Superior temporal gyrus (tissue), 1 donor: ENCODE measurements at regions not wholly inside any gene's neighbourhood (a gene's known extent, or its start where the extent isn't known, plus 50 kb on each side); places are given as distances from the start of the nearest gene placed in this dataset.

Source experiments
- DNase-seq: peaks from one replicate; pipeline ENCODE4 v3.0.0-alpha.2; 2016; ENCODE audit errors: extremely low spot score

DNA sequence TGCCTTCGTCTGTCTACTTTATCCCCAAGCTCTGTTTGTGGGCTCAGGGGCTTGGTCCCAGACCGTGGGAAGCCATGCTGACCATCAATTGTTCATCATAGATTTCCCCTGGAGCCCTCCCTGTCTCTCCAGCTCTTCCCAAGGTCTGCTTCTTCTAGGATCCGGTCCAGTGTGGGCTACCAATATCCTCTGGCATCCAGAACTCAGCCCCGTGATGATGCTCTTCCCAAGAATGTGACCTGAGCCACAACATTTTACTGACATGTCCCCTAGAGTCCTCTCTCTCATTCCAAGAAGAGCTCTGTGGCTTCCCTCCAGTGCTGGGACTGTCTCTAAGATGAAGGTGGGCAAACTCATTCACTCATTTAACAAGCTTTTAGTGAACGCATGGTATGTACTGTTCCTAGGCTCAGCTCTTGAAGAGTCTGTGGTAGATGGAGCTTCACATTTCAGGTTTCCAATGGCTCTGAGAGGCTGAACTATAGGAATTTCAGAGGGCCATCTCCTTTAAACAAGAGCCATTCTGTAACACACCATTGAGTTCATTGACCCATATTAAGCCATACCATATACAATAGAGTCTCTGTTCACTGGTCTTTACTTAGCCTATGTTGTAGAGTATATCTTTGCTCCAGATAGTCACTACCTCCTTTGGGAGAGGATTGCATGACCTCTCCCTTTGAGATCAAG, 142.0 kb upstream of the APCDD1 start:
- no peak for DNase-seq

DNA sequence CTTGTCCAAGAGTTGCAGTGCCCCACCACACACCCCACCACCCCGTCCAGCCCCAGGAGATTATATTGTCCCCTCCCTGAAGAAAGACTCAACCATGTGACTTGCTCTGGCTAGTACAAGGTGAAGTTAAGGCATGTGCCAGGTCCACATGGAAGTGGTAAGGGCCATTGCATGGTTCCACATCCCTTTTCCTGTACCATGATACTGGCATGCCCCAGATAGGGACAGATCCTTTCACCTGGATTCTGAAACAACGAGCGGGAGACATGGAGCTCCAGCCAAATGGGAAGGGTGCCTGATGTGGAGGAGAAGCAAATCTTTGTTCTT, 141.5 kb upstream of the APCDD1 start:
- DNase-seq = no peak

DNA sequence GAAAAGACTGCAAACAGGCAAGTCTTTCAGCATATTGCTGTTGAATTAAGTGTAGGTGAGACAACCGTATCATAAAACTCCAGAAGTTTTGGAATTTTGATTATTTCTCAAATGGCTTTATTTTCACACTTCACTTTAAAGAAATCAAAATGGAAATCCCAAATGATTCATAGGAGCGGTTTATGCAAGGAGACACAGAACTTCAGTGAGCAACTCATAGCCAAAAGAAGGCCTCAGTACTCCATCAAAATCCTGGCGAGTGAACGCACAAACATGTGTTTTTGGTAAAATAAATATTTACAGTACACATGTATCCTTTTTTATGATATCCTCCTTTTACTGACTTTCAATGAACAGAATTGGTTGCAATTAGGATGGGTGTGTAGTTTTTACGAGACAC, 140.4 kb upstream of the APCDD1 start:
- no peak for DNase-seq

DNA sequence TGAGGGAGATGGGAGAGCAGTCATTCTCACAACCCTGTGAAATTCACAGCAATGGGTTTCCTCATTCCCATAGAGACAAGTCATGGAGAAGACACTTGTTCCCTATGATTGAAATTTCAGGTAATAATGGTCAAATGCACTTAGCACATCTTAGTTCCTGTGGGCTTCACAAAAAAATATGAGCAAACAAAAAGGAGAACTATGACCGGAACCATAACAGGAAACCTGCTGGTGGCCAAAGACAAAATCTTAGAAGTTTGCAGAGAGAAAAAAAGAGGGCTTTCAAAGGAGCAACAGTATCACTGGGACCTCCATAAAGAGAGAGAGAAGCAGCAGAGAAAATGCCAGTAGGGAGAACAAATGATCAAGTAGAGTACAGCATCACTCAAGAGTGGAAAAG, 138.9 kb upstream of the APCDD1 start:
- DNase-seq = no peak

DNA sequence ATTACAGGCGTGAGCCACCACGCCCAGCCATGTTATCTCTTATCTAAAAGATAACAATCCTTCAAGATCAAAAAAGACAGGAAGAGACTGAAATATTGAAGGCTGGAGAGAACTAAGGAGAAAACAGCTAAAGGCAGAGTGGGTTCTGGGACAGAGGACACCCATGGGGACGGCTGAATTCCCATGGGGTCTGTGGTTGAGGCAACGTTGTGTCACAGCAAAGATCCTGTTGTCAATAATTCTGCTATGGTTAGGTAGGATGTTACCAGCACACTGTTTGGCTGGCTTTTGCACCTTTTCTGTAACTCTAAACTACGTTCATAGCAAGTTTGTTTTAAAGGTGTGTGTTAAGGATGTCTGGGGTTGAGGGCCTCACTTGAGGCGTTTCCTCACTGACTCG, 137.7 kb upstream of the APCDD1 start:
- no peak for DNase-seq

DNA sequence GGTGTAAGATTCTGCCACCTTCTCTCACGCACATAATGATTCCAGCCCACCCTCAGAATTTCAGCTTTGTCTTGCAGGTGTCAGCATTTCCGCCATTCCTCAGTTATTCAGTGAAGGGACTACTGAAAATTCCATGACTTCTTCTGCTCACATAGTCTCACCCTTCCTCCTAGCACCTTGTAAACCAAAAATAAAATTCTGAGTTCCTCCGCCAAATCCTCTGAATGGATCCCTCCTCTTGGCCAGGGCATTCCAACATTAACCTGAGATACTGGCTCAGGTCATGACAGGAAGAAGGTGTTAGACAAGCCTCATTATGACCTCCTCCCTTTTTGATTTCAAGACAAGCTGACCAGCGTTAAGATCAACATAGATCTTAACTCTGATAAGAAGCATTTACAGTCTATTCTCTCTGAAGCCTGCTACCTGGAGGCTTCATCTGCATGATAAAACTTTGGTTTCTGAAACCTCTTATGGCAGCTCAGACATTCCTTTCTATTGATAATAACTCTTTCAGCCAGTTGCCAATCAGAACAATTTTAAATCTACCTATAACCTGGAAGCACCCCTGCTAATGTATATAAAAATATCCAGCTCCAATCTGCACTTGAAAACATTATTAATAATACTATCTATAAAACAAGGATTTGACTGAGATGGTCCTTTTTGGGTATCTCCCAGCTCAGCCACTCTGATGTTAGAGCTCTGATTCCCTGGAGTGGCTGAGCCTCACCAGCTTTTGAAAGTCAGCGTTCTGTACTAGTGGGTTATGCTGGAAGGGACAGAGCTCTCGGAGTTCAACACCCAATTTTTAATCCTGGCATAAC, 136.4 kb upstream of the APCDD1 start:
- no peak for DNase-seq

DNA sequence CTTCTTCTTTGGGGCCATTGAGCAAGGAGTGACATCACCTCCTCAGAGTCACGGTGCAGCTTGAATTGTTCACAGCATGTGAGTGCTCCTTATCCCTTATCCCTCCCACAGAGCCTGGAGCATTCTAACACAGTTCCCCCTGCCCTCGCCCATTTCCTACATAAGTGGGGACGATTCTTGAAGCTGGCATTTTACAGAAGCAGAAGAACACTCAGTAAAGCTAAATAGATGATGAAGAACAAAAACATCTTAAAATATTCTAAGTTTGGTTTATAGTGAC, 135.8 kb upstream of the APCDD1 start:
- no peak for DNase-seq

DNA sequence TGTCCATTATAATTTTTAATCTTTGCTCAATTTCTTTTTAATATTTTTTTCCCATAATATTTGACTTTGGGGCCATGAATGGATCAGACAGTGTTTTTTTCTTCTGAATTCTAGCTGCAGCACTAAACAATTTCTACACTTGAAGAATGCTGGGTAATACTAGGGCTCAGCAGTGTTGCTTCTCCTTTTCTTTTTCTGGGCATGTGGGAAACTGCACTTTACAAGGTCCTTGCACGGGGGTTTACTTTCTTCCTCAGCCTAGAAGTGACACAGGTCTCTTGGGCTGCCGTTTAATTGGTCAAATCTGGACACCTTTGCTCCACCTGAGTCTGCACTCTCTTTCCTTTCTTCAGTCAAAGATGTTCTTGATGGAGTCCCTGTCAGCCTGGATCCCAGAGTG, 135.4 kb upstream of the APCDD1 start:
- no peak for DNase-seq

DNA sequence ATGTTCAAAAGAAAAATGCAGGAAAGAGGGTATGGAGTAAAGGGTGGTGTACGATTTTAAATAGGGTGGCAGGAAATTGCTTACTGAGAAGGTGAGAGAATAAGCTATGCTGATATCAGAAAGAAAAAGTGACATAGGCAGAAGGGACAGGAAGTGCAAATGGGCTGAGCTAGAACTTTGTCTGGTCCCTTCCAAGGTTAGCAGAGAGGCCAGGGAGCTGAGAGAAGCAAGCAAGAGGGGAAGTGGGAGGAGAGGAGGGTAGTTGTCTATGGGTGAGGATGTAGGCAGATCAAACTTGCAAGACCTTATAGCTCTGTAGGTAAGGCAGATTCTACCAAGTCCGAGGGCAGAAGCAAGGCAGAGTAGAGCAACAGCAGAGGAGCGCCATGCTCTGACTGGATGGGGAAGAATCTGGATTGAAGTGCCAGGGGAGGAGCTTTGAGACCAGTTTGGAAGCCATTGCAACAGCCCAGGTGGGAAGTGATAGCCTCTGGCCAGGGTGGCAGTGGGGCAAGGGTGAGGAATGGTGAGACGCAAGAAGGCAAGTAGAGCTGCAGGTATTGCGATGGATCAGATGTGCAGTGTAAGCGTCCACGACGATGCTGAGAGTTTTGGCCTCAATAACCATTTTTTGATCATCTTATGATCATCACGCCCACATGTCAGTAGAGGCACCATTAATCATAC, 134.4 kb upstream of the APCDD1 start:
- no peak for DNase-seq

DNA sequence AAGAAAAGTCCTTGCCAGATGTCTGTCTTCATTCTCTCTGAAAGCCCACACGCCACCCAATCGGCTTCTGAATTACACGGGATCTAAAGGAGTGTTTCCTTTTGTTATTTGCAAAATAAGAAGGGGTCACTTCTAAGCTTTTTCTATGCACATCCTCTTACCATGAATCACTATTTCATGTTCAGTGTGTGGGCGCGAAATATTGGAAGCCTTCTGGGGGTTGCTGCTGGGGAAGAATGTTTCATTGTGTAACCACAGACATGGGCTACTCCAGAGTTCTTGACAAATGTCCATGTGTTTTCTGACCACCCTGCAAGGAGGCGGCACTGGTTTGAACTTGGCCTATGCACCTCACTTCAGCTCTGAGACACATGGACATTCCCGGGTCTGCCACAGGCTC, 133.6 kb upstream of the APCDD1 start:
- no peak for DNase-seq

DNA sequence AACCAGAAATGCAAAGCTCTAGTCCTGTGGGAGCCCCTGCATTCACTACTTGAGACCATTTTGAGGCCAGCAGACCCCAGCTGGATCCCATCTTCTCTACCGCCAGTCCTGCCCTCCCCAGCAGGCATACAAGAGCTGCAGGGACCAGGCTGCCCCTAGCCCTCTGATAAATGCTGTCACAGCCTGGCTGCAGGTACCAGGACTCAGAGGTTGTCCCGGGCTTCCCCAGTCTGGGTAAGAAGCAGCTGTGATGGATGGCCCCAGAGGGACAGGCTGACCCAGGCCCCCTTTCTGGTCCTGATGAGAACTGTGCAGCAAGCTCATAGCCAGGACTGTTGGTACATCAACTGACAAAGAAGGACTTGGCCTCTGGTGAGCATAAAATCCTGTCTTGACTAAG, 132.9 kb upstream of the APCDD1 start:
- DNase-seq = no peak

DNA sequence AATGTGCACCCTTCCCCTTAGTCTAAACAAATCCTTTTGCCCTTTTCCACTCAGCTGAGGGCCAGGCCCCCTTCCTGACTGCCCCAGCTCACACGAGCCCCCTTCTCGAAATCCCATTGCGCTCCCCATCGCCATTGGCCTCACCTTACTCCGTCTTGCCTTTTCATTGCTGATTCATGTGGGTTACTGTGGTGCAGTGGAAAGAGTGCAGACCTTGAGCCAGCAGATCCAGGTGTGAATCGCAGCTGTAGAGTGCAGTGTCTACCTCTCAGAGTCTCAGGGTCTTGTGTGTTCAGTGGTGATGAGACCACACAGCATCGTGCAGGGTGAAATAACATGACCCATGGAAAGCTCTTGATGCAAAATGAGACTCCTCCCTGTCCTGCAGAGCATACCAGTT, 132.4 kb upstream of the APCDD1 start:
- no peak for DNase-seq

DNA sequence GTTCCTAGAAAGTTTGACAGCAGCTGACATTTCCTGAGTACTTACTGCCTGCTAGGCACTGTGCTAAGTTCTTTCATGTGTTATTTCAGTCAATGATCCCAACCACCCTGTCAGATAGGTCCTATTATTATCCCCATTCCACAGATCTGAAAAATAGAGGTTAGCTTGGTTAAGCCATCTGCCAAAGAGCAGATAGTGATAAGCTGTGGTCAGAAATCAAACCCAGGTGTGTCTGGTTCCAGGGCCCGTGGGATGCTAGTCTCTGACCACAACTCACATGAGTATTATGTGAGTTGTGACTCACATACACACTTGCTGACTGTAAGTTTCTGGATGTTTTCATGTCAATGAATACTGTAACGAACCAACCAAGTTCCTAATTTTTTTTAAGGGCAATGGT, 132.0 kb upstream of the APCDD1 start:
- no peak for DNase-seq

DNA sequence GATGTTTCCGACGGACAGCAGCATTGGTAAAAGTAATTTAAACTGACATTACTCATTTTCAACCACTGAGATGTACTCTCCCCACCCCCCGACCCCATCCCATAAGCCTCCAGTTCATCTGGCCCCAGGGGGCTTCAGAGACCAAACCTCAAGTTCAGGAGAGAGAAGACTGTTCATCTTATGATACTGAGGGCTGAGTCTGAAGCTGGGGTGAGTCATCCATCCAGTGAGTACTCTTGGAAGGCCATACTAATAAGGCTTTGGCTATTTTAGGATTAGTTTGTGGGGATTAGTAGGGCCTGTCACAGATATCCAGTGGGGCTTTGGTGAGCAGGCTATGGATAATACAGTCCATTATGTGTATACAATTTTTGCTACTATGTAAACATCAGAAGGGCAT, 125.3 kb upstream of the APCDD1 start:
- no peak for DNase-seq

DNA sequence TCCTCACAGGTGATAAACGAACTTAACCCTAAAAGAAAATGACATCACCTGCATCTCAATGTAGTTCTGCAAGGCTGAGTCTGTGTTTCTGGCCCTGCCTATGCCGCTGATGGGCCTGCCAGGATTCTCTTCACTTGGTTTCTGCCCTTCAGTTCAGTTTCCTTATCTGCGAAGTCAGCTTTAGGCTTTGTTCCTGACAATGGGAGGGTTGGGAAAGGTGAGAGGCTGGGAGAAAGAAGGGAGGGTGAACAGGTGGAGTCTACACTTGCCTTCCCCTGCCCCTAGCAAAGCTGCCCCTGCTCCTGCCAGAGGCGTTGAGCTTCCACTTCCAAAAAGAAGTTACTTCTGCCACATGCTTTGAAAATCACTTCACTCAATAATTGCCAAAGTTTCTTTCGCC, 124.0 kb upstream of the APCDD1 start:
- no peak for DNase-seq

DNA sequence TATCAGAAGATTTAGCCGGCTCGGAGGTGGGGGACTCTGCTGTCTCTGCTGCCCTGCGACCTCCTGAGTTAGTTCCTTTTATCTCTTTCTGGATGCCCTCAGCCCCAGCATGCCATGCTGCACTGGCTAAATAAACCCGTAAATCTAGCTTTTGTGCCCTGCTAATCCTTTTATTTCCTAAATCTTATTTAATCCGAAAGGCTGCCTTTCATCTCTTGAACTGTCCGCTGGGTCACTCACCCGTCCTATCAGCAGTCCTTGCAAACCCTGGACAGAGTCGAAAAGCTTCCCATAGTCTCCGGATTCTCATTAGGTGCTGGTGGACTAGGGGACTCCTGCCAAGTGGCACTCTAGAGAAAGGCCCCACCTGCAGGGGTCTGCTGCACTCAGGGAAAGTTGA, 122.0 kb upstream of the APCDD1 start:
- DNase-seq = no peak

DNA sequence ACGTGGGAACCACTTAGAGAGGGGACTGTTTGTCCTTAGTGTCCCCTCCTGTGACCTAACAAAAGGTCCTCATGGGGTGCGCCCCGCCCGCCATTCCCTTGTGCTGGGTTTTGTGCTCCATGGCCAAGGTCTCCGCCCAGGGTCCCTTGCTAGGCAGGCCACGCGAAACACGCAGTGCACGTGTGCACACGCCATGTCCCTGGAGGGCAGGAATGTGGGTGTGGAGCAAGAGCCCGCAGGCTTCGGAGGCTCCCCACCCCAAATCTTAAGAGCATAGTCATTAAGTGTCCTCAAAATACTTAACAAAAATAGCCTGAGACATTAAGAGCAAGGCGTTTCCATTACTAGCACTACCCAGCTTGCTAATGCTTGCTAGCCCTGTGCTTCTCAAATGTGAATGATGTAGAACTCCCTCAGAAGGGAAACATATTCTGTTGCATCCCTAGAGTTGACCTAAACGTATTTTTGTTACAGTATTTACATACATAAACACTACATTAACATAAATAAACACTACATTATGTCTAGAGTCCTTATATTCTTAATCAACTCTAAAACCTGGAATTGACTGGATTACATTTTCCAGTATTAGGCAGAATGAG, 117.6 kb upstream of the APCDD1 start:
- no peak for DNase-seq

DNA sequence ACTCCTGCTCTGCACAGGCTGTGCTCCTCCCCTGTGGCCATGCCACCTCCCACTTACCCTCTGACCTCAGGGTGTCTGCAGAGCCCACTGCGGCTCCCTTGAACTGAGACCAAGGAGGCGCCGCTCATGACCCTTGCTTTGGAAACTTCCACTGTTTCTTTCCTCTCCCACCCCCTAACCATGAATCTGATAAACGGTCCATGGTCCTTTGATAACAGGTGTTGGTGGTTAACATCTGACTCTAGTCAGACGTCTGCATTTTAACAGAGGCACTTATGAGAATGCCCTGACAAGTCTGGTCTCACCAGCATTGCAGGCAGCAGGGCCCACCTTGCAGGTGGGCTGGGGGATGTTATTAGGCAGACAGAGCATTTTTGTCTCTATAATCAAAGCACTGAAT, 113.6 kb upstream of the APCDD1 start:
- no peak for DNase-seq

DNA sequence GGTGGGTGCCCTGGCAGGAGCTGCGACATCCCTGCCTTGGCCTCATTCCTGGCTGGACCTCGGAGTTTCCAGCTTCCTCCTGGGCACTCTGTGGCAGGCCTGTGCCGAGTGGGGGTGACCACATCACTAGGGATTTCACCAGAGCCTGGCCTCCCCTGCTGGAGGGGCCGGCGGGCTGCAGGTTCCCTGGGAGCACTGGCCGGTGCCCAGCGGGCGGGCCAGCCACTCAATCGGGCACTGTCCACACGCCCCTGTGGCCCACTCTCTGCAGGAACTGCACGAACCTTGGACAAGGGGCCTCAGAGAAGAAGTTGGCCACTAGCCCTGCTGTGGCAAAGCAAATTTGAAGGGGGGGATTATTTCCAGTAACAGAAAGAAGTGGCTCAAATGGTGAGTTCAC, 110.7 kb upstream of the APCDD1 start:
- DNase-seq = no peak

DNA sequence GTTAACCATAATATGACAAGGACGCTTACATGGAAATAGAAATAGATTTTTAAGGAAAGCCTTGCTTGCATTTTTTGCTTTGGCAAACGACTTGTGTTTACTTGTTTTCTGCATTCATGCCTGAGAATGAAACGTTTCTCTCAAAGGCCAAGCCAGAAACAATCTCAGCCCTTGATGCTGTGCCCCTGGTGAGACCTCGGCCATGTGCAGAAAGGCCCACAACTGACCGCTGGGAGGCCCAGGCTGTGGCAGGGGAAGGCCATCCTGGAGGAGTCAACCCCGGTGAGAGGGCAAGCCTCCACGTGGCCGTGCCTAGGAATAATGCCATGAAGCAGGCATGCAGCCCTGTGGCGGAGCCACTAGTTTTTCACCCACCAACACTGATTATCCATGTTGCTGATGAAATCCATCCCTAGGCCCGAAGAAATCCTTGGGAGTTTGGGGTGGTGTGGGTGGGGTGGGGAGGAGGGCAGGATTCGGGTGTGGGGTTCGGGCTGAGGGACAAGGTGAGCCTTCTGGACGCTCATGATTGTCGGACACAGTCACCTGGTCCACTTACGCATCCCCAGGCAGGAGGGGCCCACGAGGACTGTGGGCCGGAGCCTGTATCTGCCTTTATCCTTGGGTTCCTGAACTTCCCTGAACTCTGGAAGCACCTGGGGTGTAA, 107.6 kb upstream of the APCDD1 start:
- no peak for DNase-seq

DNA sequence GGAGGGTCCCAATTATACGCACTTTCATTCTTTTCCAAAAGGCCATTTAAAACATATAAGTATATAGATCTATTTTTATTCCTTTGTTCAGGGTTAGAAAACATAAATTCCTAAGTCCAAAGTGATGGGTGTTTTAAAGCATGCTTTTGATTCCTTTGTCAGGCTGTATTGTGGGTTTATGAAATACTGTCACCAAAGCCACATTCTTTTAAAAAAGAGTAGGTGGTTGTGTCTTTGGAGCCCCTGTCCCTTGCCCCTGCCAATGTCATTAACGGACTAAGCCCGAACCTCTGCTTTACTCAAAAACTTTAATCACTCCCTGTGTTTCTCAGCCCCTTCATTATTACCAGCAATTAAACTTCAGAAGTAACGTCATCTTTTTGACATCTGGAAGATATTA, 104.9 kb upstream of the APCDD1 start:
- DNase-seq = no peak

DNA sequence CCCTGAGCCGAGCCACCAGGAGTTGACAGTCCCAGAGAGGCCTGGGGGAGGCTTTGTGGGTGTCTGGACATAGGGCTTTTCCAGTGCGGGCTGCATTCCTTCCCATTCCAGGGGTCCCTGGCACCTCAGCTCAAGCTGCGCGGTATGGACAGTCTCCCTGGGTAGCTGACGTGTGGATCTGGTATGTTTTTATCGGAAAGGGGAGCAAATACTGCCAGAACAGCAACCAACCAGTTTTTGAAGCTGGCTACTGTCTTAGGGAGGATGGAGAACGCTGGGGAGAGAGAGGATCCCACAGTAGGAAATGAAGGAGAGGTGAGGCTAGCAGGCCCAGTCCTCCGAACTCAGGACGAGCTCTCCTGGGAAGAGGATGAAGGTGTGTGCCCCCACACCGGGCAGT, 103.8 kb upstream of the APCDD1 start:
- no peak for DNase-seq
